ENCODE measurements at regions not wholly inside any gene's neighbourhood (a gene's known extent, or its start where the extent isn't known, plus 50 kb on each side); places are given as distances from the start of the nearest gene placed in this dataset.

DNA sequence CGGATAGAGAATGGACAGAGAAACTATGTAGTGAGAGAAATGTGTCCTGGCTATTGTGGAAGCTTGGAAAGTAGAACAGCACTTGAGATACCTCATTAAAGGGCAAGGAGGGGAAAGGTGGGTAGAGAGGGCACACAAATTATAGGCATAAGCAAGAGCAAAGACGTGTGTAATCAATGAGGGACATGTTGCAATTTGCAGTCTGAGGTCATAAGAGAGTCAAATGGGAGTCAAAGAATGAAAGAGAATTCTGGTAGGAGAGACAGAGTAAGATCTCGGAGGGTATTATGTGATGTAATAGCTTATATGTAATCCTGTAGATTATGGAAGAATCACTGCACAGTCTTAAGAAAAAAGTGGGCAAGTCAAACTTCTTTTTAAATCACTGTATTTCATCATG is 312.0 kb upstream of the RGMB start:
- H3K9me3 Mint-ChIP-seq (ENCODE audit: low read depth), result no peaks in the 10 kb centered on the region
- no peak for DNase-seq (ENCODE audit: low spot score)
- no peaks in the 10 kb centered on the region for H3K27me3 Mint-ChIP-seq (ENCODE audit: low read depth)
- H3K36me3 Mint-ChIP-seq (ENCODE audit: low read depth), result no peaks in the 10 kb centered on the region
- TF ChIP-seq, protein P1, sequence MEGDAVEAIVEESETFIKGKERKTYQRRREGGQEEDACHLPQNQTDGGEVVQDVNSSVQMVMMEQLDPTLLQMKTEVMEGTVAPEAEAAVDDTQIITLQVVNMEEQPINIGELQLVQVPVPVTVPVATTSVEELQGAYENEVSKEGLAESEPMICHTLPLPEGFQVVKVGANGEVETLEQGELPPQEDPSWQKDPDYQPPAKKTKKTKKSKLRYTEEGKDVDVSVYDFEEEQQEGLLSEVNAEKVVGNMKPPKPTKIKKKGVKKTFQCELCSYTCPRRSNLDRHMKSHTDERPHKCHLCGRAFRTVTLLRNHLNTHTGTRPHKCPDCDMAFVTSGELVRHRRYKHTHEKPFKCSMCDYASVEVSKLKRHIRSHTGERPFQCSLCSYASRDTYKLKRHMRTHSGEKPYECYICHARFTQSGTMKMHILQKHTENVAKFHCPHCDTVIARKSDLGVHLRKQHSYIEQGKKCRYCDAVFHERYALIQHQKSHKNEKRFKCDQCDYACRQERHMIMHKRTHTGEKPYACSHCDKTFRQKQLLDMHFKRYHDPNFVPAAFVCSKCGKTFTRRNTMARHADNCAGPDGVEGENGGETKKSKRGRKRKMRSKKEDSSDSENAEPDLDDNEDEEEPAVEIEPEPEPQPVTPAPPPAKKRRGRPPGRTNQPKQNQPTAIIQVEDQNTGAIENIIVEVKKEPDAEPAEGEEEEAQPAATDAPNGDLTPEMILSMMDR (IDR thresholded peaks at IDR 0.05), result no peak
- H3K4me1 Mint-ChIP-seq (ENCODE audit: low read depth), result peaks cover 24% of the 10 kb centered on the region
- H3K4me3 Mint-ChIP-seq (ENCODE audit: unreplicated experiment), result no peak overlapping the region
- H3K27ac Mint-ChIP-seq (ENCODE audit: unreplicated experiment), result no peak overlapping the region

DNA sequence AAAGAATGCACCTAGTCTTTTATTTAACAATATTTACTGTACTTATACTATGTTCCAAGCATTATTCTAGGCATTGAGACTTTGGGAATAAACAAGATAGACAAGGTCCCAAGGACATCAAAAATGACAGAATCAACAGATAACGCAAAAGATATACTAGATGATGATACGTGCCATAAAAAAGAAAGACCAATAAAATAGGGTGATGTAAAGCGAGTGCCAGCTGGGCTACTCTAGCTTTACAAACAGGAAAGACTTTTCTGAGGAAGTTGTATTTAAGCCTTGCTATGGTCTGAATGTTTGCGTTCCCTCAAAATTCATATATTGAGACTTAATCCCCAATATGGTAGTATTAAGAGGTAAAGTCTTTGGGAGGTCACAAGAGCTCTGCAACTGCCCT is 310.2 kb upstream of the RGMB start:
- DNase-seq (ENCODE audit: low spot score), result no peak
- H3K9me3 Mint-ChIP-seq (ENCODE audit: low read depth), result peaks cover 6% of the 10 kb centered on the region
- no peaks in the 10 kb centered on the region for H3K36me3 Mint-ChIP-seq (ENCODE audit: low read depth)
- H3K27ac Mint-ChIP-seq (ENCODE audit: unreplicated experiment), result no peak overlapping the region
- H3K4me3 Mint-ChIP-seq (ENCODE audit: unreplicated experiment), result no peak overlapping the region
- peaks cover 33% of the 10 kb centered on the region for H3K4me1 Mint-ChIP-seq (ENCODE audit: low read depth)
- TF ChIP-seq, protein P1 (IDR thresholded peaks at IDR 0.05), result no peak
- no peaks in the 10 kb centered on the region for H3K27me3 Mint-ChIP-seq (ENCODE audit: low read depth)

DNA sequence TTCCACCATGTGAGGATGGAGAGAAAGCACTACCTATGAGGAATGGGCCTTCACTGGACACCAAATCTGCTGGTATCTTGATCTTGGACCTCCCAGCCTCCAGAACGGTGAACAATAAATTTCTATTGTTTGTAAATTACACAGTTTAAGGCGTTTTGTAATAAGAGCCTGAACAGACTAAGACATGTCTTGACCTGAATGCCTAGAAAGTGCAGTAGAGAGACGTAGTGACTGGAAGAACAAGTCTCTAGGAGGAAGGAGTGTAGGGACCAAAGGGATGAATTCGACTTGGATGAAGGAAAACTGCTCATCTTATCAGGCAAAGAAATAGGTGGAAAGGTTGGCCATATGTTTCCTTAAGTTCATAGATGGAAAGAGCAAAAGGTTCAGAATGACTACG is 309.8 kb upstream of the RGMB start:
- Mint-ChIP-seq H3K4me3 (ENCODE audit: unreplicated experiment) (no peak overlapping the region), H3K27ac (ENCODE audit: unreplicated experiment) (no peak overlapping the region), H3K36me3 (ENCODE audit: low read depth) (no peaks in the 10 kb centered on the region), H3K27me3 (ENCODE audit: low read depth) (no peaks in the 10 kb centered on the region), H3K4me1 (ENCODE audit: low read depth) (peaks cover 36% of the 10 kb centered on the region), H3K9me3 (ENCODE audit: low read depth) (peaks cover 6% of the 10 kb centered on the region)
- no peak for DNase-seq (ENCODE audit: low spot score)
- TF ChIP-seq, protein P1 (IDR thresholded peaks at IDR 0.05), result no peak

DNA sequence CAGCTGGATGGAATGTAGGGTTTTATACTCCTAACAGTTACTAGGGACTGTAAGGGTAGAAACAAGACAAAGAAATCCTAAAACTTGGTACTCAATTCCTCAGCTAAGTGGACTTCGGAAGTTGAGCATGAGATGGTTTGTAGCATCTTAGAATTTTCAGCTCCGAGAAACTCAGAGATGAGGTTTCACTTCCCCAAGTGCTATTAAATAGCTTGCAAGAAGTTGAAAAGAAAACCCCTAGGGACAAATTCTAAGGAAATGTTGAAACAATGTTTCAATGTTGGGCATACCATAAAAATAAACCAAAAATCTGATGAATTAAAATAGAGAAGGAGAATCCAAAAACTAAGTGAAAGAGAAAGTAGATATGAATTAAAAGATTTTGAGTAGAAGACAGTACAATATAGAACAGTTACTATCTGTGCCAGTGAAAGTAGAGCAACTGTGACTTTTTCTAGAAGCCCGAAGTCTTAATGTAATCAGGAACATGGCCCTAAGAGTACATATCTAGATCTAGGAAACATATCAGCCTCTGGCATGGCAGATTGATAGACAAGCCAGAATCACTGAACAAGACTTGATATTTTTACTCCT is 308.6 kb upstream of the RGMB start:
- DNase-seq (ENCODE audit: low spot score), result no peak
- Mint-ChIP-seq H3K4me3 (ENCODE audit: unreplicated experiment) (no peak overlapping the region), H3K36me3 (ENCODE audit: low read depth) (no peaks in the 10 kb centered on the region), H3K9me3 (ENCODE audit: low read depth) (peaks cover 6% of the 10 kb centered on the region), H3K27ac (ENCODE audit: unreplicated experiment) (peak overlapping the region; percentile 76), H3K27me3 (ENCODE audit: low read depth) (no peaks in the 10 kb centered on the region), H3K4me1 (ENCODE audit: low read depth) (peaks cover 36% of the 10 kb centered on the region)
- TF ChIP-seq, protein P1 (IDR thresholded peaks at IDR 0.05), result no peak

DNA sequence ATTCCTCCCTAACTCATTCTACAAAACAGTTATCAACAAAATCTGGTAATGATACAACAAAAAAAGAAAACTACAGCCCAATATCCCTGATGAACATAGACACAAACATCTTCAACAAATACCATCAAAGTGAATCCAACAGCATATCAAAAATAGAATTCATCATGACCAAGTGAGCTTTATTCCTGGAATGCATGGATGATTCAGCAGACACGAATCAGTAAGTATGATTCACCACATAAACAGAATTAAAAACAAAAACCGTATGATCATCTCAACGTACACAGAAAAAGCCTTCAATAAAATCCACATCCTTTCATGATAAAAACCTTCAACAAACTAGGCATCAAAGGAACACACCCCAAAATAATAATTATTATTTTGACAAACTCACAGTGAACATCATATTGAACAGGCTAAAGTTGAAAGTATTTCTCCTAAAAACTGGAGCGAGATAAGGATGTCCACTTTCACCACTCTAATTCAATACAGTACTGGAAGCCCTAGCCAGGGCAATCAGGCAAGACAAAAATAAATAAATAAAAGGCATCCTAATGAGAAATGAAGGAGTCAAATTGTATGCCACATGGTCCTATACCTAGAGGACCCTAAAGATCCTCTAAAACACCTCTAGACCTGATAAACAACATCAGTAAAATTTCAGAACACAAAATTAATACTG is 305.1 kb upstream of the RGMB start:
- no peak for DNase-seq (ENCODE audit: low spot score)
- H3K27ac Mint-ChIP-seq (ENCODE audit: unreplicated experiment), result peak overlapping the region; percentile 17
- H3K4me1 Mint-ChIP-seq (ENCODE audit: low read depth), result peaks cover 45% of the 10 kb centered on the region
- H3K9me3 Mint-ChIP-seq (ENCODE audit: low read depth), result peaks cover 6% of the 10 kb centered on the region
- no peak overlapping the region for H3K4me3 Mint-ChIP-seq (ENCODE audit: unreplicated experiment)
- TF ChIP-seq, protein P1 (IDR thresholded peaks at IDR 0.05), result no peak
- H3K36me3 Mint-ChIP-seq (ENCODE audit: low read depth), result no peaks in the 10 kb centered on the region
- H3K27me3 Mint-ChIP-seq (ENCODE audit: low read depth), result no peaks in the 10 kb centered on the region

All from chondrocyte (in vitro differentiated cells).